HEK293T (cell line): ENCODE measurements at regions not wholly inside any gene's neighbourhood (a gene's known extent, or its start where the extent isn't known, plus 50 kb on each side); places are given as distances from the start of the nearest gene placed in this dataset.
A peak's percentile ranks its signal among the peaks of the same experiment; 100 is the strongest.

Experiments used
- CTCF ChIA-PET: fragments of 350-600 bp; formaldehyde crosslinking; extraction: SDS; loops from one replicate; lab custom pipeline; 2021; ENCODE audit warnings: antibody characterized with exemption, inconsistent platforms; lab: Yijun Ruan, JAX
- POLR2A ChIA-PET: fragments of 350-600 bp; formaldehyde crosslinking; extraction: SDS; loops from one replicate; lab custom pipeline; 2020; ENCODE audit warnings: antibody characterized with exemption, inconsistent platforms; lab: Yijun Ruan, JAX
- DNase-seq: peaks from one replicate; pipeline ENCODE4 v3.0.0; 2012; ENCODE audit warnings: mixed read lengths; ENCODE audit errors: extremely low spot score
- ARNT ChIP-seq: fragments of 450-650 bp; IDR thresholded peaks from 2 replicates; pipeline ENCODE4 v1.6.1; 2017; ENCODE audit warnings: mild to moderate bottlenecking
- BHLHE40 ChIP-seq: fragments of 450-650 bp; IDR thresholded peaks from 2 replicates; pipeline ENCODE4 v1.6.1; 2016; ENCODE audit warnings: mild to moderate bottlenecking, moderate library complexity, borderline replicate concordance
- CTBP1 ChIP-seq: fragments of 450-650 bp; IDR thresholded peaks from 2 replicates; pipeline ENCODE4 v1.6.1; 2016; ENCODE audit warnings: borderline replicate concordance
- ELF4 ChIP-seq: fragments of 450-650 bp; IDR thresholded peaks from 2 replicates; pipeline ENCODE4 v1.6.1; 2017; ENCODE audit warnings: antibody characterized with exemption
- FOXA1 ChIP-seq: fragments of 450-650 bp; IDR thresholded peaks from 2 replicates; pipeline ENCODE4 v1.6.1; 2016; ENCODE audit warnings: mild to moderate bottlenecking
- FOXK2 ChIP-seq: fragments of 450-650 bp; IDR thresholded peaks from 2 replicates; pipeline ENCODE4 v1.6.1; 2016; ENCODE audit warnings: mild to moderate bottlenecking
- FOXM1 ChIP-seq: fragments of 450-650 bp; IDR thresholded peaks from 2 replicates; pipeline ENCODE4 v1.6.1; 2017; ENCODE audit warnings: mild to moderate bottlenecking, borderline replicate concordance
- HDGF ChIP-seq: fragments of 450-650 bp; IDR thresholded peaks from 2 replicates; pipeline ENCODE4 v1.6.1; 2017; ENCODE audit warnings: antibody characterized with exemption, borderline replicate concordance
- L3MBTL2 ChIP-seq: fragments of 450-650 bp; conservative IDR thresholded peaks from 2 replicates; pipeline ENCODE4 v1.6.1; 2016; ENCODE audit warnings: mild to moderate bottlenecking
- LEF1 ChIP-seq: fragments of 450-650 bp; IDR thresholded peaks from 2 replicates; pipeline ENCODE4 v1.6.1; 2017; ENCODE audit warnings: mild to moderate bottlenecking, borderline replicate concordance
- NFRKB ChIP-seq: fragments of 450-650 bp; IDR thresholded peaks from 2 replicates; pipeline ENCODE4 v1.6.1; 2016; ENCODE audit warnings: mild to moderate bottlenecking, moderate library complexity
- PKNOX1 ChIP-seq: fragments of 450-650 bp; IDR thresholded peaks from 2 replicates; pipeline ENCODE4 v1.6.1; 2016
- SP1 ChIP-seq: fragments of 450-650 bp; IDR thresholded peaks from 2 replicates; pipeline ENCODE4 v1.6.1; 2017
- SUZ12 ChIP-seq: fragments of 450-650 bp; IDR thresholded peaks from 2 replicates; pipeline ENCODE4 v1.6.1; 2016; ENCODE audit warnings: mild to moderate bottlenecking
- TARDBP ChIP-seq: fragments of 450-650 bp; IDR thresholded peaks from 2 replicates; pipeline ENCODE4 v1.6.1; 2016
- ZNF384 ChIP-seq: fragments of 450-650 bp; IDR thresholded peaks from 2 replicates; pipeline ENCODE4 v1.6.1; 2016

GRCh38 chr2:236346366-236346765, 82.2 kb upstream of the ASB18 start:
- no peak for DNase-seq
- CTCF ChIA-PET = no interaction called here
- TF ChIP-seq TARDBP (no peak), ELF4 (no peak)
- POLR2A ChIA-PET = no interaction called here

- no peak for TF ChIP-seq PKNOX1
- TF ChIP-seq TARDBP = no peak
- no peak for TF ChIP-seq FOXM1
- TF ChIP-seq BHLHE40 = no peak
- TF ChIP-seq ZNF384 = no peak
- no peak for TF ChIP-seq ARNT
- POLR2A ChIA-PET = no interaction called here
- DNase-seq = no peak
- CTCF ChIA-PET = interaction anchor here (0.6 to 0.8 kb wide), 2 partner anchors 71 to 582 kb away, joined by 3 to 4 read pairs; no protein-coding TSS in a partner anchor
Observed at GRCh38 chr2:236348279-236348678, 84.1 kb upstream of the ASB18 start.

GRCh38 chr2:236348976-236349375, 84.8 kb upstream of the ASB18 start:
- DNase-seq = no peak
- CTCF ChIA-PET = interaction anchor here (0.8 kb wide), 1 partner anchor 70 kb away, joined by 3 read pairs; no protein-coding TSS in a partner anchor

DNA sequence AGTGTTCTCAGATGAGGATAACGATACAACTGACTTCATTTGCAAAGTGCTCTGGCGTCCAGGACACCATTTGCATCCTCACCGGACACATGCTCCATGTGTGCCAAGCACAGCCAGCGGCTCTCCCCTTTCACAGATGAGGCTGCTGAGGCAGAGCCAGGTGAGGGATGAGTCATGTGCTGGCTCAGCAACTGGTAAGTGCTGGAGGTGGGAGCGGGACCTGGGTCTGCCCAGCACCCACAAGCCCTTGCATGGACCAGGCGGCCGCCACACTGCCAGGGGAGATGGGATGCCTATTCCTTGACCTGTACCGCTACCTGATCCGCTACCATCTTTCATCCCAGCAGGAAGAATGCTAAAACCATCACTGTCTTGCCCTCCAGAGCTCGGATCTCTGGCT, 86.2 kb upstream of the ASB18 start:
- POLR2A ChIA-PET = no interaction called here
- TF ChIP-seq FOXK2 = no peak
- no peak for TF ChIP-seq FOXM1
- TF ChIP-seq NFRKB = no peak
- no peak for TF ChIP-seq ZNF384
- no peak for TF ChIP-seq CTBP1
- TF ChIP-seq ARNT = no peak
- TF ChIP-seq SUZ12 = no peak
- no peak for TF ChIP-seq L3MBTL2
- TF ChIP-seq SP1 = no peak
- DNase-seq = no peak
- CTCF ChIA-PET = no interaction called here

More at GRCh38 chr2:236348976-236349375, 84.8 kb upstream of the ASB18 start:
- POLR2A ChIA-PET = no interaction called here
- TF ChIP-seq ARNT (no peak), FOXK2 (no peak)

DNA sequence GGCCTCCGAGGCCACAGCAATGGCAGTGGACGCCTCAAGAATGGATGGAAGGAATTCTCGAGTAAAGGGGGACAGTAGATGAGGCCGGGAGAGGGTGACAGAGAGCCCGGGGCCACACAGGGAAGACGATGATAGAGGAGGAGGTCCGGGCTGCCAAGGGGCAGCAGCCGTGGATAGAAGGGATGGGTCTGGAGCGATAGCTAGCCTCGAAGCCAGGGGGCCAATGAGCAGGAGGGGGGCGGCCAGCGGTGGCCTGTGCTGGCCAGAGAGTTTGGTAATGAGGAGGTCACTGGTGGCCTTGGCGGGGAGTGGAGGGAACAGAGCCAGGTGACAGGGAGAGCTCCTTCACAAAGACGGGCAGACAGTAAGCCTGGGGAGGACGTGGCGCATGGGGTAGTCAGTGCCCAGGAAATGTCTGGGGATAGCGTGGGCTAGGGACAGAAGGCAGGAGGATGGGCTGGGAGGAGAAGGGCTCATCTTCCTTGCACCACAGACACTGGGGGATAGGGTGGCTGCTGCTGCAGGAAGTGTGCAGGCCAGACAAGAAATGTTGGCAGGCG, 87.8 kb upstream of the ASB18 start:
- CTCF ChIA-PET = no interaction called here
- POLR2A ChIA-PET = no interaction called here
- no peak for DNase-seq
- no peak for TF ChIP-seq SUZ12
- no peak for TF ChIP-seq PKNOX1
- no peak for TF ChIP-seq HDGF
- no peak for TF ChIP-seq TARDBP
- TF ChIP-seq LEF1 = no peak
- no peak for TF ChIP-seq FOXK2
- no peak for TF ChIP-seq BHLHE40
- TF ChIP-seq NFRKB = no peak
- no peak for TF ChIP-seq SP1
- no peak for TF ChIP-seq FOXM1
- TF ChIP-seq ARNT = no peak
- no peak for TF ChIP-seq FOXA1
- no peak for TF ChIP-seq CTBP1
- TF ChIP-seq ELF4 = no peak
- TF ChIP-seq ZNF384 = no peak
- no peak for TF ChIP-seq L3MBTL2

DNA sequence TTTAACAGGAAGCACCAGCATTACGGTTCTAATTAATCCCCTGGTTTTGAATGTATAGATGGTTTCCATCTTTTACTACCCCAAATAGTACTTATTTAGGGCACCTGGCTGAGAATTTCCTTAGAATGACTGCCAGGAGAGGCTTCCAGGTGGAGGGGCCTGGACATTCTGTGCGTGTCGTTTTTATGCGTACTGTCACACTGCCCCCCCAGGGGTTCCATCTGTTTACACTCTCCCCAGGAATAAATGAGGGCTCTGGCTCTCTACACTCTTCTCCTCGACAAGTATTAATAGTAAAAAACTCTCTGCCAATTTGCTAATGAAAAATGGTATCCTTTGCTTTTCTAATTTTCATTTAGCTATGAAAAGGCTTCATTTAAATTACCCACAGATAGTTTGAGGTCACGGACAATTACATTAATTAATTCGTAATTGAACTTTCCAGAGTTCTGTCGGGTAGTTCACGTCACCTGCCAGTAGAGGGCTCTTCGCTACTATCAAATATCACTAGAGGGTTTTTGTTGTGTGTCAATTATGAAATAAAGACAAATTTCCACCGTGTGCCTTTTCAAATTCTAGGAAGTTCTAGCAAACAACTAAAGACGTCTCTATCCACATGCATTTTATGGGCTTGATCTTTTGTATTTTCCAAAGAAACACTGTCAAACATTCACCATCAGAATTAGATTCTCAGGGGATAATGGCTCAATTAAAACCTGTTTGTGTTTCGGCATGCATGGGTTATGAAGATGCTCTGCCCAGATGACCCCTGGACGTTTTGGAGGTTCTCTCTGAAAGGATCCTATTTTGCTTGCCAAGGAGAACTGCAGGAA, 88.8 kb upstream of the ASB18 start:
- TF ChIP-seq CTBP1 = no peak
- no peak for TF ChIP-seq FOXK2
- no peak for TF ChIP-seq ARNT
- no peak for TF ChIP-seq SP1
- TF ChIP-seq FOXA1 = no peak
- no peak for TF ChIP-seq SUZ12
- TF ChIP-seq PKNOX1 = peak; percentile 56
- CTCF ChIA-PET = no interaction called here
- DNase-seq = no peak
- POLR2A ChIA-PET = no interaction called here

- TF ChIP-seq ARNT (no peak), SUZ12 (no peak), LEF1 (no peak), ZNF384 (no peak), ELF4 (no peak), FOXK2 (no peak), PKNOX1 (no peak), SP1 (no peak), L3MBTL2 (no peak), FOXM1 (no peak), HDGF (no peak), FOXA1 (no peak), CTBP1 (no peak)
- no peak for DNase-seq
- ChIA-PET POLR2A (no interaction called here), CTCF (no interaction called here)
Observed at GRCh38 chr2:236353594-236353942, 89.4 kb upstream of the ASB18 start.
